DOHH2 (cell line): ENCODE measurements at regions not wholly inside any gene's neighbourhood (a gene's known extent, or its start where the extent isn't known, plus 50 kb on each side); places are given as distances from the start of the nearest gene placed in this dataset.

Experiments used
- H3F3A ChIP-seq: fragments of 200-600 bp; sonication (generic), shearing (Covaris generic); 2 replicates; pipeline ENCODE4 v1.6.0; 2016; ENCODE audit warnings: antibody characterized with exemption, mild to moderate bottlenecking; ENCODE audit not compliant: control insufficient read depth, insufficient read depth
- H3K27ac ChIP-seq: fragments of 200-600 bp; sonication (generic); 2 replicates; pipeline ENCODE4 v1.5.1; 2014; ENCODE audit warnings: low read depth, mild to moderate bottlenecking, low read length, moderate library complexity
- H3K27me3 ChIP-seq: fragments of 200-600 bp; sonication (generic); 2 replicates; pipeline ENCODE4 v1.6.1; 2014; ENCODE audit warnings: mild to moderate bottlenecking, low read length, mixed read lengths; ENCODE audit not compliant: control insufficient read depth
- H3K36me3 ChIP-seq: fragments of 200-600 bp; sonication (generic); 2 replicates; pipeline ENCODE4 v1.6.1; 2014; ENCODE audit warnings: mild to moderate bottlenecking, low read length, moderate library complexity, mixed read lengths; ENCODE audit not compliant: control insufficient read depth
- H3K4me1 ChIP-seq: fragments of 200-600 bp; sonication (generic); 2 replicates; pipeline ENCODE4 v1.6.1; 2014; ENCODE audit warnings: mild to moderate bottlenecking, low read length, mixed read lengths; ENCODE audit not compliant: control insufficient read depth
- H3K4me2 ChIP-seq: fragments of 200-600 bp; sonication (generic); 2 replicates; pipeline ENCODE4 v1.6.0; 2014; ENCODE audit warnings: mild to moderate bottlenecking, low read length, moderate library complexity
- H3K4me3 ChIP-seq: fragments of 200-600 bp; sonication (generic); 2 replicates; pipeline ENCODE4 v1.5.1; 2014; ENCODE audit warnings: mild to moderate bottlenecking, low read length, mixed read lengths
- H3K79me2 ChIP-seq: fragments of 200-600 bp; sonication (generic); 2 replicates; pipeline ENCODE4 v1.6.1; 2014; ENCODE audit warnings: mild to moderate bottlenecking, low read length, mixed read lengths; ENCODE audit not compliant: control insufficient read depth
- H3K9me2 ChIP-seq: fragments of 200-600 bp; sonication (generic); replicated peaks from 2 replicates; pipeline ENCODE4 v1.6.1; 2014; ENCODE audit warnings: mild to moderate bottlenecking, low read length, mixed read lengths; ENCODE audit not compliant: control insufficient read depth
- H3K9me3 ChIP-seq: fragments of 200-600 bp; sonication (generic); 2 replicates; pipeline ENCODE4 v1.6.1; 2014; ENCODE audit warnings: antibody characterized with exemption, low read length, mixed read lengths; ENCODE audit not compliant: control insufficient read depth, insufficient read depth
- H4K20me1 ChIP-seq: fragments of 200-600 bp; sonication (generic); 2 replicates; pipeline ENCODE4 v1.6.0; 2014; ENCODE audit warnings: low read depth, mild to moderate bottlenecking, antibody characterized with exemption, low read length, moderate library complexity; ENCODE audit not compliant: control insufficient read depth, insufficient read depth
- EZH2phosphoT487 ChIP-seq: fragments of 200-600 bp; sonication (generic); IDR thresholded peaks from 2 replicates; pipeline ENCODE4 v1.6.1; 2017; ENCODE audit warnings: borderline replicate concordance, mild to moderate bottlenecking, antibody characterized with exemption, low read length, moderate library complexity, mixed read lengths
- TF ChIP-seq, protein P1 (sequence below): fragments of 200-600 bp; sonication (generic); IDR thresholded peaks from one replicate; pipeline ENCODE4 v1.5.1; 2014; ENCODE audit warnings: antibody characterized with exemption, mild to moderate bottlenecking, low read depth, low read length; ENCODE audit not compliant: poor library complexity, severe bottlenecking

DNA sequence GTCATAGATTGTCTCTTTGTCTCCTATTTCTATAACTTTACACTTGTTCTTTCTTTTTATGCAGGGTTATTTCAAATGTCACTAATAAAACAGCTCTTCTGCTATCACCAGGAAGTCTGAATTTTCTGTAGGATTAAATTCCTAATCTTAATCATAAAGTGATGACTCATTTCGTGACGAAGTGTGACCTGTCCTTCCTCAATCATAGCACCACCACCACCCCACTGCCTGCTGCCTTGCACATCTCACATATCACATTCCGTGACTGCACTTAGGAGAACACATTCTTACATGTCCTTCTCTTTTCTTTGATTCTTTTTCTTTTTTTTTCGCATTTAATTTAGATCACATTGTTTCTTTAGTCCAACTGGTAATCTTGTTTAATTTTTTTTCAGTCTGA, 57.7 kb upstream of the UGT2B7 start:
- no peaks in the 10 kb centered on the region for H3F3A ChIP-seq
- no peak overlapping the region for H3K4me3 ChIP-seq
- H3K27me3 ChIP-seq, result no peaks in the 10 kb centered on the region
- TF ChIP-seq, protein P1, sequence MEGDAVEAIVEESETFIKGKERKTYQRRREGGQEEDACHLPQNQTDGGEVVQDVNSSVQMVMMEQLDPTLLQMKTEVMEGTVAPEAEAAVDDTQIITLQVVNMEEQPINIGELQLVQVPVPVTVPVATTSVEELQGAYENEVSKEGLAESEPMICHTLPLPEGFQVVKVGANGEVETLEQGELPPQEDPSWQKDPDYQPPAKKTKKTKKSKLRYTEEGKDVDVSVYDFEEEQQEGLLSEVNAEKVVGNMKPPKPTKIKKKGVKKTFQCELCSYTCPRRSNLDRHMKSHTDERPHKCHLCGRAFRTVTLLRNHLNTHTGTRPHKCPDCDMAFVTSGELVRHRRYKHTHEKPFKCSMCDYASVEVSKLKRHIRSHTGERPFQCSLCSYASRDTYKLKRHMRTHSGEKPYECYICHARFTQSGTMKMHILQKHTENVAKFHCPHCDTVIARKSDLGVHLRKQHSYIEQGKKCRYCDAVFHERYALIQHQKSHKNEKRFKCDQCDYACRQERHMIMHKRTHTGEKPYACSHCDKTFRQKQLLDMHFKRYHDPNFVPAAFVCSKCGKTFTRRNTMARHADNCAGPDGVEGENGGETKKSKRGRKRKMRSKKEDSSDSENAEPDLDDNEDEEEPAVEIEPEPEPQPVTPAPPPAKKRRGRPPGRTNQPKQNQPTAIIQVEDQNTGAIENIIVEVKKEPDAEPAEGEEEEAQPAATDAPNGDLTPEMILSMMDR, result no peak
- TF ChIP-seq EZH2phosphoT487, result no peak
- no peaks in the 10 kb centered on the region for H3K36me3 ChIP-seq
- no peak overlapping the region for H3K27ac ChIP-seq
- H4K20me1 ChIP-seq, result no peaks in the 10 kb centered on the region
- no peaks in the 10 kb centered on the region for H3K9me3 ChIP-seq
- H3K4me1 ChIP-seq, result no peaks in the 10 kb centered on the region
- no peak overlapping the region for H3K4me2 ChIP-seq
- no peaks in the 10 kb centered on the region for H3K9me2 ChIP-seq
- H3K79me2 ChIP-seq, result no peaks in the 10 kb centered on the region

DNA sequence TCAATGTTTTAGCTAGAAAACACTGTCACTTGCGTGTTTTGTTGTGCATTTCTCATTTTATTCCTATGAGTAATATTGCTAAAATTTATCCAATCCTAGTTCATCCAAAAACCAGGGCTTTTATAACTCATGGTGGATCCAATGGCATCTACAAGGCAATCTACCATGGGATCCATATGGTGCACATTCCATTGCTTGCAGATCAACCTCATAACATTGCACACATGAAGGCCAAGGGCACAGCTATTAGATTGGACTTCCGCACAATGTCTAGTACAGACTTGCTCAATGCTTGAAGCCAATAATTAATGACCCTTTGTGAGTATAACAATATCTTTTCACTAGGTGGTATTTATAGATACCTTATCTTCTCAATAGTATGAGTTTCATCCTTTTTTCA, 57.2 kb upstream of the UGT2B7 start:
- no peak overlapping the region for H3K4me3 ChIP-seq
- no peaks in the 10 kb centered on the region for H3K27me3 ChIP-seq
- H3K9me3 ChIP-seq, result no peaks in the 10 kb centered on the region
- H3K27ac ChIP-seq, result no peak overlapping the region
- H3K36me3 ChIP-seq, result no peaks in the 10 kb centered on the region
- H3K4me2 ChIP-seq, result no peak overlapping the region
- H3K79me2 ChIP-seq, result no peaks in the 10 kb centered on the region
- H4K20me1 ChIP-seq, result no peaks in the 10 kb centered on the region
- no peaks in the 10 kb centered on the region for H3K9me2 ChIP-seq
- no peaks in the 10 kb centered on the region for H3K4me1 ChIP-seq
- no peaks in the 10 kb centered on the region for H3F3A ChIP-seq
- TF ChIP-seq EZH2phosphoT487, result no peak
- TF ChIP-seq, protein P1, result no peak

DNA sequence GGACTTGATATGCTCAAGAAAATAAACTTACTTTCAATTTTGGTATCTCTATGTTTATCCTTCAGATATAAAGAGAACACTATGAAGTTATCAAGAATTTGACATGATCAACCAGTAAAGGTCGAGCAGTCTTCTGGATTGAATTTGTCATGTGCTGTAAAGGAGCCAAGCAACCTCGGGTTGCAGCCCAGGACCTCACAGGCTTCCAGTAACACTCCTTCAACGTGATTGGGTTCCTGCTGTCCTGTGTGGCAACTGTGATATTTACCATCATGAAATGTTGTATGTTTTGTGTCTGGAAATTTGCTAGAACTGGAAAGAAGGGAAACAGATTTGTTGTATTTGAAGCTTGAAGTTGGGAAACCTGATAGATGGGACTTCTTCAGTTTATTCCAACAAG, 52.0 kb upstream of the UGT2B7 start:
- H3K4me1 ChIP-seq, result no peaks in the 10 kb centered on the region
- no peak overlapping the region for H3K27ac ChIP-seq
- no peak overlapping the region for H3K4me2 ChIP-seq
- no peaks in the 10 kb centered on the region for H3K36me3 ChIP-seq
- H3K27me3 ChIP-seq, result no peaks in the 10 kb centered on the region
- H3K79me2 ChIP-seq, result no peaks in the 10 kb centered on the region
- H3K4me3 ChIP-seq, result no peak overlapping the region
- no peaks in the 10 kb centered on the region for H3F3A ChIP-seq
- no peaks in the 10 kb centered on the region for H3K9me2 ChIP-seq
- TF ChIP-seq, protein P1, result no peak
- TF ChIP-seq EZH2phosphoT487, result no peak
- no peaks in the 10 kb centered on the region for H4K20me1 ChIP-seq
- no peaks in the 10 kb centered on the region for H3K9me3 ChIP-seq
